Common myeloid progenitor, CD34-positive (primary cell): ENCODE measurements at regions not wholly inside any gene's neighbourhood (a gene's known extent, or its start where the extent isn't known, plus 50 kb on each side); places are given as distances from the start of the nearest gene placed in this dataset.

ENCODE experiments used
- CTCF ChIA-PET: fragments of 350-600 bp; sonication (Branson Sonifier 250); formaldehyde crosslinking; loops from one replicate; lab custom pipeline; 2021; ENCODE audit warnings: antibody characterized with exemption; lab: Charles Lee
- POLR2A ChIA-PET: fragments of 350-600 bp; sonication (Branson Sonifier 250); formaldehyde crosslinking; loops from one replicate; lab custom pipeline; 2021; ENCODE audit warnings: antibody characterized with exemption; lab: Charles Lee
- DNase-seq, 3 donors: peaks; one replicate each; pipeline versions ENCODE4 v3.0.0 to v3.0.0-alpha.2; 2013
- H3K27ac ChIP-seq, 2 experiments: 1 replicate in 1 of 2; 2 replicates in 1 of 2; pipeline ENCODE4 v1.7.0; 2013; ENCODE audit warnings: inconsistent platforms in 2 of 2, low read length in 2 of 2, mild to moderate bottlenecking in 2 of 2, low read depth in 1 of 2, moderate library complexity in 1 of 2; ENCODE audit not compliant: severe bottlenecking in 2 of 2, insufficient read depth in 1 of 2, poor library complexity in 1 of 2
- H3K27me3 ChIP-seq, 5 experiments: replicated peaks in 2 of 5; 1 replicate in 3 of 5; 2 replicates in 2 of 5; pipeline versions ENCODE4 v1.6.1 to v1.7.0; 2013; ENCODE audit warnings: low read length in 4 of 5, mild to moderate bottlenecking in 2 of 5, moderate library complexity in 2 of 5, inconsistent platforms in 1 of 5; ENCODE audit not compliant: insufficient read depth in 5 of 5, control insufficient read depth in 4 of 5
- H3K36me3 ChIP-seq, 4 experiments: 1 replicate in 2 of 4; 2 replicates in 2 of 4; pipeline versions ENCODE4 v1.6.1 to v1.7.0; 2013; ENCODE audit warnings: low read length in 3 of 4, control low read depth in 1 of 4, mild to moderate bottlenecking in 1 of 4; ENCODE audit not compliant: control insufficient read depth in 4 of 4, insufficient read depth in 4 of 4
- H3K4me1 ChIP-seq, 4 experiments: 1 replicate in 3 of 4; 2 replicates in 1 of 4; pipeline versions ENCODE4 v1.6.1 to v1.7.1; 2013; ENCODE audit warnings: low read length in 3 of 4, mild to moderate bottlenecking in 3 of 4, control low read depth in 1 of 4, inconsistent platforms in 1 of 4, moderate library complexity in 1 of 4; ENCODE audit not compliant: control insufficient read depth in 4 of 4, insufficient read depth in 4 of 4; ENCODE audit errors: control extremely low read depth in 1 of 4
- H3K4me3 ChIP-seq, 7 experiments: 1 replicate in 4 of 7; 2 replicates in 3 of 7; pipeline versions ENCODE4 v1.5.1 to v1.7.0; 2013; ENCODE audit warnings: mild to moderate bottlenecking in 7 of 7, low read length in 6 of 7, moderate library complexity in 6 of 7, inconsistent platforms in 2 of 7, low read depth in 2 of 7, control low read depth in 1 of 7; ENCODE audit not compliant: insufficient read depth in 4 of 7, control insufficient read depth in 1 of 7; ENCODE audit errors: extremely low read depth in 1 of 7
- H3K9me3 ChIP-seq, 5 experiments: 1 replicate in 4 of 5; 2 replicates in 1 of 5; pipeline versions ENCODE4 v1.6.1 to v1.7.1; 2013; ENCODE audit warnings: low read length in 4 of 5, mild to moderate bottlenecking in 2 of 5, inconsistent platforms in 1 of 5, low read depth in 1 of 5, moderate library complexity in 1 of 5; ENCODE audit not compliant: control insufficient read depth in 4 of 5, insufficient read depth in 2 of 5; ENCODE audit errors: control extremely low read depth in 1 of 5
- WGBS: methylation state at CpG from one replicate; pipeline ENCODE4 v1.1.5; 2013; ENCODE audit not compliant: insufficient coverage; 5-methylcytosine and 5-hydroxymethylcytosine counted together

DNA sequence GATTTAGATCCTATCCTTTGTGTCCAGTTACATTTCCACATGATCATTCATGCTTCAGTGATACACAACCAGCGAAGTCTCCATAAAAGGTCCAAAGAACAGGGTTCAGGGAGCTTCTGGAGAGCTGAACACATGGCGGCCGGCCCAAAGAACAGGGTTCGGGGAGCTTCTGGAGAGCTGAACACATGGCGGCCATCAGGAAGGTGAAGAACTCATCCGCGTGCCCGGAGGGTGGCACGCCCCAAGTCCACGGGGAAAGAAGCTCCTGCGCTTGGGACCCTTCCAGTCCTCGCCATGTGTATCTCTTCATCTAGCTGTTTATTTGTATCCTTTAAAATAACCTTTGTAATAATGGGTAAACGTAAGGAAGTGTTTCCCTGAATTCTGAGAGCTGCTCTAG, 91.9 kb upstream of the FLRT2 start:
- H3K4me3 ChIP-seq = no peak overlapping the region
- H3K4me1 ChIP-seq = no peaks in the 10 kb centered on the region
- POLR2A ChIA-PET = no interaction called here
- 92% methylated on average over 8 of the region's 13 CpGs for whole genome bisulfite sequencing
- H3K27me3 ChIP-seq = no peaks in the 10 kb centered on the region
- CTCF ChIA-PET = no interaction called here
- H3K27ac ChIP-seq = no peak overlapping the region
- DNase-seq = no peak
- no peaks in the 10 kb centered on the region for H3K36me3 ChIP-seq
- no peaks in the 10 kb centered on the region for H3K9me3 ChIP-seq

DNA sequence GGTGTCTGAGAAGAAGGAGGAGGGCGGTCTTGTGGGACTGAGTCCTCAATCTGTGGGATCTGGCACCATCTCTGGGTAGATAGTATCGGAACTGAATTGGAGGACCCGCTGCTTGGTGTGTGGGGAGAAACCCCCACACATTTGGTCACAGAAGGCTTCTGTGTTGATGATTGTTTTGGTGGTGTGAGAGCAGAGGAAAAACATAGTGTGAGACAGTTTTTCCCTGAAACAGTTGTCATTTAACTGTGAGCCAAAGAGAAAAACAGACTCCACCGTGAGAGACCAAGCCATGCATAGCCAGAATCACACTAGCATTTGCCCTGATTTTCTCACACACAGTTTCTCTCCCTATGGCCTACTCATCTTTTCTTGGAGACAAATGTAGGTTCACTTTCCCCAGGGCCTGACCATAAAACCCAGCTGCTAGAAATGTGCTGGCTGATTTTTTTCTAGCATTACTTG, 91.4 kb upstream of the FLRT2 start:
- H3K4me1 ChIP-seq = no peaks in the 10 kb centered on the region
- no peak overlapping the region for H3K4me3 ChIP-seq
- H3K27ac ChIP-seq = no peak overlapping the region
- no peaks in the 10 kb centered on the region for H3K27me3 ChIP-seq
- no peaks in the 10 kb centered on the region for H3K36me3 ChIP-seq
- DNase-seq = no peak
- POLR2A ChIA-PET = interaction anchor here (0.7 kb wide), 1 partner anchor 624 kb away, joined by 3 read pairs; no protein-coding TSS in a partner anchor
- WGBS = 95% methylated on average over 4 of the region's 4 CpGs
- CTCF ChIA-PET = no interaction called here
- no peaks in the 10 kb centered on the region for H3K9me3 ChIP-seq

- Histone ChIP-seq H3K9me3 (no peaks in the 10 kb centered on the region), H3K4me1 (peaks cover 0 to 5% (median 3%) of the 10 kb centered on the region in 4 experiments), H3K27me3 (no peaks in the 10 kb centered on the region), H3K4me3 (no peak overlapping the region), H3K36me3 (no peaks in the 10 kb centered on the region), H3K27ac (no peak overlapping the region)
- ChIA-PET CTCF (interaction anchor here (0.6 kb wide), 1 partner anchor 27 kb away, joined by 3 read pairs; no protein-coding TSS in a partner anchor), POLR2A (no interaction called here)
- WGBS = no CpG with 5 or more reads among the region's 4 CpGs
- DNase-seq = no peak
These were observed 90.1 kb upstream of the FLRT2 start for GRCh38 chr14:85439696-85440328.

DNA sequence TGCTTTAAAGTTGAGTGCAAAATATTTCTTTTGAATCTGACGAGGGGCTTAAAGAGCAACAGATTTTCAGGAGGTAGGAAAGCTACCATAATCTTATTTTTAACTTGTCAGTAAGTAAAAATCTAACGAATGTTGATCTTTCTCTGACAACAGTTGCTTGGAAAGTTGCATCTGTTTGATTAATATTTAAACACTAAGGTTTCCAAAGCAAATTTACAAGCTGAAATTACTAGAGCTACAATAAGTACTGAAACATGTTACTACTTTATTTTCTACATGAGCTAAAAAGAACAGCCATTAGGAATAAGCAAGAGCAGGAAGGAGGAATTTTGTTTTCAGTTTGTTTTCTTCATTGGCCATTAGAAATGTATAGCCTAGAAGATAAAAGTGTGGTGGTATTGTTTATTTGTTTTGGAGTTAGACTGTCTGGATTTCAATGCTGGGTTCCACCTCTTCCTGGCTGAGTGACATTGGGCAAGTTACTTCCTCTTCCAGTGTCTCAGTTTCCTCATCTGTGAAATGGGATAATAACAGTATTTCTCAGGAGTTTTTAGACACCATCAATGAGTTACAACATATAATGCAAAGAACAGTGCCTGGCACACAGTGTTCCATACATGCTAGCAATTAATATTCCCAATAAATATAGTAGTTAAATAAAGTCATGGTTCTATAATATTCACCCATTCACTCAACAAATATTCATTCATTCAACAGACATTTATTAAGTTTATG, 87.9 kb upstream of the FLRT2 start:
- H3K9me3 ChIP-seq = no peaks in the 10 kb centered on the region
- DNase-seq = no peak
- H3K27ac ChIP-seq = no peak overlapping the region
- H3K4me1 ChIP-seq = peaks cover 0 to 9% (median 4%) of the 10 kb centered on the region in 4 experiments
- no peaks in the 10 kb centered on the region for H3K36me3 ChIP-seq
- CTCF ChIA-PET = no interaction called here
- no peak overlapping the region for H3K4me3 ChIP-seq
- no peaks in the 10 kb centered on the region for H3K27me3 ChIP-seq
- WGBS = no CpG with 5 or more reads among the region's 2 CpGs
- POLR2A ChIA-PET = no interaction called here

- Histone ChIP-seq H3K4me3 (no peak overlapping the region), H3K36me3 (no peaks in the 10 kb centered on the region), H3K9me3 (no peaks in the 10 kb centered on the region), H3K27me3 (no peaks in the 10 kb centered on the region), H3K4me1 (peaks cover 0 to 9% (median 4%) of the 10 kb centered on the region in 4 experiments), H3K27ac (no peak overlapping the region)
- CTCF ChIA-PET = no interaction called here
- WGBS = 100% methylated on average over 1 of the region's 1 CpG
- no peak for DNase-seq
- POLR2A ChIA-PET = interaction anchor here (0.9 kb wide), 1 partner anchor 33 kb away, joined by 4 read pairs; no protein-coding TSS in a partner anchor
These were observed 86.9 kb upstream of the FLRT2 start for GRCh38 chr14:85442996-85443395.

DNA sequence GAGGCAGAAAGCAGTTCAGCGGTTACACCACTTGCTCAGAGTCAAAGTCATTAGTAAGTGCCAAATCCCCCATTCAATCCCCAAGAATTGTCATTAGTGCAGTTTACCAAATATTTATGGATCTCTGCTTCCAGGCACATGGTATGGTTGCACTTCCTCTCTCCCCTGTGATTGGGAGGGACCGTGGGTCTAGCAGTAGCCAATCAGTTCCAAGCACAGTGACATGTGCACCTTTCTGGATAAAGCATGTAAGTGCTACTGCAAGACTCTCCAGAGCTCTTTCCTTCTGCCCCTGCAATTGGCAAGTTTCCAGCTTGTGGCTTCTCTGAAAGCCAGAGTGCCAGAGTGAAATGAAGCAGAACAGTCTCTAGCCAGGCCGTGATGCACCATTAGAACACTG, 85.3 kb upstream of the FLRT2 start:
- peak; percentile 21 to 75 (median 74) for DNase-seq
- Histone ChIP-seq H3K4me1 (peaks cover 0 to 9% (median 4%) of the 10 kb centered on the region in 4 experiments), H3K27ac (no peak overlapping the region), H3K9me3 (no peaks in the 10 kb centered on the region), H3K27me3 (no peaks in the 10 kb centered on the region), H3K4me3 (no peak overlapping the region), H3K36me3 (no peaks in the 10 kb centered on the region)
- WGBS = 89% methylated on average over 2 of the region's 3 CpGs
- ChIA-PET POLR2A (interaction anchor here (0.6 kb wide), 1 partner anchor 21 kb away, joined by 3 read pairs; no protein-coding TSS in a partner anchor), CTCF (no interaction called here)
